Vagina (tissue), 2 donors: ENCODE measurements at regions not wholly inside any gene's neighbourhood (a gene's known extent, or its start where the extent isn't known, plus 50 kb on each side); places are given as distances from the start of the nearest gene placed in this dataset.

Experiments used
- DNase-seq, 2 donors: peaks; one replicate each; pipeline ENCODE4 v3.0.0-alpha.2; 2017; ENCODE audit errors: extremely low spot score in 2 of 2
- H3K27ac ChIP-seq: fragments of 200-600 bp; sonication (generic); one replicate; pipeline ENCODE4 v1.5.1; 2019
- H3K27me3 ChIP-seq: fragments of 200-600 bp; sonication (generic); one replicate; pipeline ENCODE4 v1.5.1; 2019
- H3K36me3 ChIP-seq, 2 donors: fragments of 200-600 bp; sonication (generic); one replicate each; pipeline ENCODE4 v1.5.1; 2017 to 2019
- H3K4me1 ChIP-seq: fragments of 200-600 bp; sonication (generic); one replicate; pipeline ENCODE4 v1.5.1; 2019
- H3K4me3 ChIP-seq, 2 donors: fragments of 200-600 bp; sonication (generic); 1 replicate in 1 of 2; 2 replicates in 1 of 2; pipeline ENCODE4 v1.5.1; 2016 to 2019
- H3K9me3 ChIP-seq: fragments of 200-600 bp; sonication (generic); one replicate; pipeline ENCODE4 v1.5.1; 2019
- POLR2A ChIP-seq, 2 donors: fragments of 450-650 bp; IDR thresholded peaks; one replicate each; pipeline ENCODE4 v1.6.1; 2017; ENCODE audit warnings: antibody characterized with exemption in 2 of 2, mild to moderate bottlenecking in 2 of 2, moderate library complexity in 2 of 2
- POLR2AphosphoS5 ChIP-seq, 2 donors: sonication (generic); formaldehyde crosslinking; IDR thresholded peaks; one replicate each; pipeline ENCODE4 v1.9.0; 2017; ENCODE audit warnings: antibody characterized with exemption in 2 of 2, mild to moderate bottlenecking in 2 of 2, low read depth in 1 of 2; ENCODE audit not compliant: insufficient read depth in 1 of 2
- intact Hi-C: fragments of 100-400 bp; cut with DNase I; formaldehyde crosslinking; loops from one replicate; pipeline ENCODE4 v1.15.1; 2023
- TF ChIP-seq, protein P1 (sequence below), 3 experiments: fragments of 450-650 bp in 2 of 3; fragments of 200-600 bp in 1 of 3; sonication (generic) in 1 of 3; IDR thresholded peaks; one replicate each; pipeline ENCODE4 v1.5.1; 2017 to 2019; ENCODE audit warnings: antibody characterized with exemption in 3 of 3, mild to moderate bottlenecking in 2 of 3, moderate library complexity in 2 of 3

GRCh38 chrX:138287205-138287877 lies 424.2 kb downstream of the FGF13 start:
- Histone ChIP-seq H3K36me3 (no peaks in the 10 kb centered on the region), H3K27me3 (no peaks in the 10 kb centered on the region), H3K4me3 (no peak overlapping the region), H3K4me1 (no peaks in the 10 kb centered on the region), H3K27ac (no peak overlapping the region), H3K9me3 (no peaks in the 10 kb centered on the region)
- TF ChIP-seq POLR2A (IDR thresholded peaks at IDR 0.05) (no peak), POLR2AphosphoS5 (IDR thresholded peaks at IDR 0.05; ENCODE audit: insufficient read depth in 1 of 2, low read depth in 1 of 2) (no peak)
- TF ChIP-seq, protein P1, sequence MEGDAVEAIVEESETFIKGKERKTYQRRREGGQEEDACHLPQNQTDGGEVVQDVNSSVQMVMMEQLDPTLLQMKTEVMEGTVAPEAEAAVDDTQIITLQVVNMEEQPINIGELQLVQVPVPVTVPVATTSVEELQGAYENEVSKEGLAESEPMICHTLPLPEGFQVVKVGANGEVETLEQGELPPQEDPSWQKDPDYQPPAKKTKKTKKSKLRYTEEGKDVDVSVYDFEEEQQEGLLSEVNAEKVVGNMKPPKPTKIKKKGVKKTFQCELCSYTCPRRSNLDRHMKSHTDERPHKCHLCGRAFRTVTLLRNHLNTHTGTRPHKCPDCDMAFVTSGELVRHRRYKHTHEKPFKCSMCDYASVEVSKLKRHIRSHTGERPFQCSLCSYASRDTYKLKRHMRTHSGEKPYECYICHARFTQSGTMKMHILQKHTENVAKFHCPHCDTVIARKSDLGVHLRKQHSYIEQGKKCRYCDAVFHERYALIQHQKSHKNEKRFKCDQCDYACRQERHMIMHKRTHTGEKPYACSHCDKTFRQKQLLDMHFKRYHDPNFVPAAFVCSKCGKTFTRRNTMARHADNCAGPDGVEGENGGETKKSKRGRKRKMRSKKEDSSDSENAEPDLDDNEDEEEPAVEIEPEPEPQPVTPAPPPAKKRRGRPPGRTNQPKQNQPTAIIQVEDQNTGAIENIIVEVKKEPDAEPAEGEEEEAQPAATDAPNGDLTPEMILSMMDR (IDR thresholded peaks at IDR 0.05), result no peak
- no peak for DNase-seq
- intact Hi-C loops, result no loop called here

- H3K27me3 ChIP-seq, result no peaks in the 10 kb centered on the region
- H3K9me3 ChIP-seq, result no peaks in the 10 kb centered on the region
- intact Hi-C loops, result no loop called here
- no peak overlapping the region for H3K27ac ChIP-seq
- H3K4me1 ChIP-seq, result no peaks in the 10 kb centered on the region
- no peak for DNase-seq
- H3K36me3 ChIP-seq, result no peaks in the 10 kb centered on the region
- H3K4me3 ChIP-seq, result no peak overlapping the region
- TF ChIP-seq POLR2AphosphoS5 (IDR thresholded peaks at IDR 0.05; ENCODE audit: insufficient read depth in 1 of 2, low read depth in 1 of 2) (no peak), POLR2A (IDR thresholded peaks at IDR 0.05) (no peak)
- TF ChIP-seq, protein P1 (IDR thresholded peaks at IDR 0.05), result no peak
These were observed 416.6 kb downstream of the FGF13 start for GRCh38 chrX:138294951-138295350.

DNA sequence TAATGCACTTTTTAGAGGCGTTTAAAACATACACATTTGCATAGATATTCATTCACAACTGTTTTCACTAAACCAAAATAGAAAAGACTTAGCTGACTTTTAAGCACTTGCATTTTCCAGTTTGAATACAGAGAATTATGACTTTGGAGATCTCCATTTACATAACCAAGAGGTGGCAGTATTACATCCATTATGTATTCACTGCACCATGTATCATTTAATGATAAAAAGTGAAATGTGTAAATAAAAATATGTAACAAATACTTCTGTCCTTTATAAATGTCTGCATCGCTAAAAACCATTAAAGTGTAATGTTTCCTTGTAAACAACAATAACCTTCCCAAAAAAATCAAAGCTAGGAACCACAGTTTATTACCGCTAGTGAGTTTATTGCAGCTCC lies 413.2 kb downstream of the FGF13 start:
- TF ChIP-seq, protein P1 (IDR thresholded peaks at IDR 0.05), result no peak
- TF ChIP-seq POLR2AphosphoS5 (IDR thresholded peaks at IDR 0.05; ENCODE audit: insufficient read depth in 1 of 2, low read depth in 1 of 2), result no peak
- no peak for TF ChIP-seq POLR2A (IDR thresholded peaks at IDR 0.05)
- intact Hi-C loops, result no loop called here

DNA sequence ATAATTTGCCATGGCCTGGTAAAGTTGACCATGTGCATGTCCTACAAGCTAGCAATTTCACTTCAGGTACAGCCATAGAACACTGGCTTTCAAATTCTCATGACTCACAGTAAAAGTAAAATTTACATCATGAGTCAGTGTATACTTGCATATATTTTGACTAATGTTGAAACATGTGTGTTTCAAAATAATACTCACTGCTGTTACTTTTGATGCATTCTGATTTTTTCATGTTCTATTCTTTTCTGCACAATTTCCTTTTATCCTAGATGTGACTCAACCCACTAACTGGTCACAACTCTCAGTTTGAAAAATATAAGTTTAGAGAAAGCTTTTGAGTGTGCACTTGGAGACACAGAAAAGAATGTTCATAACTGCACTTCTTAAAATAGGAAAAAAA lies 365.7 kb downstream of the FGF13 start:
- H3K4me3 ChIP-seq, result no peak overlapping the region
- no peak overlapping the region for H3K27ac ChIP-seq
- no peak for TF ChIP-seq POLR2A (IDR thresholded peaks at IDR 0.05)
- TF ChIP-seq, protein P1 (IDR thresholded peaks at IDR 0.05), result no peak
- no peak for TF ChIP-seq POLR2AphosphoS5 (IDR thresholded peaks at IDR 0.05; ENCODE audit: insufficient read depth in 1 of 2, low read depth in 1 of 2)
- no peaks in the 10 kb centered on the region for H3K27me3 ChIP-seq
- DNase-seq, result no peak
- no peaks in the 10 kb centered on the region for H3K9me3 ChIP-seq
- H3K36me3 ChIP-seq, result no peaks in the 10 kb centered on the region
- H3K4me1 ChIP-seq, result no peaks in the 10 kb centered on the region
- intact Hi-C loops, result no loop called here

More for the DNA sequence above, 413.2 kb downstream of the FGF13 start:
- Histone ChIP-seq H3K4me3 (no peak overlapping the region), H3K27ac (no peak overlapping the region), H3K9me3 (no peaks in the 10 kb centered on the region), H3K4me1 (no peaks in the 10 kb centered on the region), H3K27me3 (no peaks in the 10 kb centered on the region), H3K36me3 (no peaks in the 10 kb centered on the region)
- DNase-seq, result no peak

DNA sequence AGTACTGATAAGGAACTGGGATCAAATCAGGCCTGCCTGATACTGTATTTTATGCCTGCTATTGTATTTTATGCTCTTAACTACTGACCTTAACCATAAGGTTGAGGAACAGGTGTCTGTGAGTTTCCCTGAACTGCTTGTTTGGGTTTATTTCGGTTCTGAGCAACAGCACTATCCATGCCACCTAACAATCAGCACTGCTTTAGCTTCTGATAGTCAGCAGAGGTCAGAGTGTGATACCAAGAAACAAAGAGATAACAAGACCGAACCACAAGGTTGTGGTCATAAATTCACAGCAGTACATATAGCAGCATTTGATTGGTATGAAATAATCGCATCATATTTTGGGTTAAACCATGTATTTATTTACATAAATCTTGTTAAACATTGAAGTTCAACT lies 362.2 kb downstream of the FGF13 start:
- Histone ChIP-seq H3K9me3 (no peaks in the 10 kb centered on the region), H3K36me3 (no peaks in the 10 kb centered on the region), H3K27me3 (no peaks in the 10 kb centered on the region), H3K27ac (no peak overlapping the region), H3K4me1 (no peaks in the 10 kb centered on the region), H3K4me3 (no peak overlapping the region)
- TF ChIP-seq POLR2A (IDR thresholded peaks at IDR 0.05), result no peak
- TF ChIP-seq, protein P1 (IDR thresholded peaks at IDR 0.05), result no peak
- TF ChIP-seq POLR2AphosphoS5 (IDR thresholded peaks at IDR 0.05; ENCODE audit: insufficient read depth in 1 of 2, low read depth in 1 of 2), result no peak
- DNase-seq, result no peak
- intact Hi-C loops, result no loop called here
